HEK293 (cell line): ENCODE measurements at regions not wholly inside any gene's neighbourhood (a gene's known extent, or its start where the extent isn't known, plus 50 kb on each side); places are given as distances from the start of the nearest gene placed in this dataset.

Experiments
- FEZF1 ChIP-seq: fragments of 450-650 bp; formaldehyde crosslinking; IDR thresholded peaks from 2 replicates; pipeline ENCODE4 v1.5.1; 2016; ENCODE audit warnings: missing biosample characterization, missing genetic modification characterization
- KLF1 ChIP-seq: fragments of 450-650 bp; formaldehyde crosslinking; IDR thresholded peaks from 2 replicates; pipeline ENCODE4 v1.5.1; 2016; ENCODE audit warnings: missing biosample characterization, missing genetic modification characterization
- SCRT1 ChIP-seq: fragments of 450-650 bp; formaldehyde crosslinking; IDR thresholded peaks from 2 replicates; pipeline ENCODE4 v1.5.1; 2016; ENCODE audit warnings: missing biosample characterization, missing genetic modification characterization, borderline replicate concordance
- SETDB1 ChIP-seq: IDR thresholded peaks from one replicate; pipeline ENCODE4 v1.6.1; 2017; ENCODE audit warnings: mild to moderate bottlenecking, low read length, moderate library complexity, mixed read lengths; ENCODE audit not compliant: insufficient read length
- SP3 ChIP-seq: fragments of 450-650 bp; formaldehyde crosslinking; IDR thresholded peaks from 2 replicates; pipeline ENCODE4 v1.5.1; 2016; ENCODE audit warnings: missing biosample characterization, missing genetic modification characterization
- TCF7L2 ChIP-seq: IDR thresholded peaks from 2 replicates; pipeline ENCODE4 v1.6.1; 2011; ENCODE audit warnings: low read depth, mild to moderate bottlenecking, inconsistent platforms, low read length, moderate library complexity, borderline replicate concordance
- ZNF121 ChIP-seq: fragments of 450-650 bp; formaldehyde crosslinking; IDR thresholded peaks from 2 replicates; pipeline ENCODE4 v1.5.1; 2016; ENCODE audit warnings: missing biosample characterization, missing genetic modification characterization
- ZNF138 ChIP-seq: fragments of 450-650 bp; formaldehyde crosslinking; IDR thresholded peaks from 2 replicates; pipeline ENCODE4 v1.5.1; 2016; ENCODE audit warnings: missing biosample characterization, missing genetic modification characterization, borderline replicate concordance
- ZNF140 ChIP-seq: fragments of 450-650 bp; formaldehyde crosslinking; IDR thresholded peaks from 2 replicates; pipeline ENCODE4 v1.5.1; 2016; ENCODE audit warnings: missing biosample characterization, missing genetic modification characterization
- ZNF202 ChIP-seq: fragments of 450-650 bp; formaldehyde crosslinking; IDR thresholded peaks from 2 replicates; pipeline ENCODE4 v1.5.1; 2016; ENCODE audit warnings: missing biosample characterization, missing genetic modification characterization, borderline replicate concordance
- ZNF302 ChIP-seq: fragments of 450-650 bp; formaldehyde crosslinking; IDR thresholded peaks from 2 replicates; pipeline ENCODE4 v1.5.1; 2016; ENCODE audit warnings: missing biosample characterization, missing genetic modification characterization, low read depth
- ZNF426 ChIP-seq: fragments of 450-650 bp; formaldehyde crosslinking; IDR thresholded peaks from 2 replicates; pipeline ENCODE4 v1.5.1; 2017; ENCODE audit warnings: missing biosample characterization, missing genetic modification characterization, mild to moderate bottlenecking, inconsistent platforms, moderate library complexity
- ZNF654 ChIP-seq: fragments of 450-650 bp; formaldehyde crosslinking; IDR thresholded peaks from 2 replicates; pipeline ENCODE4 v1.5.1; 2016; ENCODE audit warnings: low read depth, missing biosample characterization, missing genetic modification characterization
- ZNF701 ChIP-seq: fragments of 450-650 bp; formaldehyde crosslinking; IDR thresholded peaks from 2 replicates; pipeline ENCODE4 v1.5.1; 2016; ENCODE audit warnings: missing biosample characterization, missing genetic modification characterization
- ZNF707 ChIP-seq: fragments of 450-650 bp; formaldehyde crosslinking; IDR thresholded peaks from 2 replicates; pipeline ENCODE4 v1.5.1; 2016; ENCODE audit warnings: missing biosample characterization, missing genetic modification characterization
- ZNF76 ChIP-seq: fragments of 450-650 bp; formaldehyde crosslinking; IDR thresholded peaks from 2 replicates; pipeline ENCODE4; 2016; ENCODE audit warnings: low read depth, missing biosample characterization, missing genetic modification characterization, borderline replicate concordance
- ZNF777 ChIP-seq: fragments of 450-650 bp; formaldehyde crosslinking; IDR thresholded peaks from 2 replicates; pipeline ENCODE4 v1.5.1; 2017; ENCODE audit warnings: missing biosample characterization, missing genetic modification characterization, borderline replicate concordance
- ZNF785 ChIP-seq: fragments of 450-650 bp; formaldehyde crosslinking; IDR thresholded peaks from 2 replicates; pipeline ENCODE4 v1.5.1; 2016; ENCODE audit warnings: missing biosample characterization, missing genetic modification characterization
- TF ChIP-seq, protein P1 (sequence below): fragments of 450-650 bp; formaldehyde crosslinking; IDR thresholded peaks from 2 replicates; pipeline ENCODE4 v1.5.1; 2016; ENCODE audit warnings: missing biosample characterization, missing genetic modification characterization
- TF ChIP-seq, protein P2 (sequence below): fragments of 450-650 bp; formaldehyde crosslinking; IDR thresholded peaks from 2 replicates; pipeline ENCODE4 v1.5.1; 2016; ENCODE audit warnings: missing biosample characterization, missing genetic modification characterization
- TF ChIP-seq, protein P3 (sequence below): fragments of 450-650 bp; formaldehyde crosslinking; IDR thresholded peaks from 2 replicates; pipeline ENCODE4 v1.5.1; 2016; ENCODE audit warnings: missing biosample characterization, missing genetic modification characterization
- TF ChIP-seq, protein P4 (sequence below): fragments of 450-650 bp; formaldehyde crosslinking; IDR thresholded peaks from 2 replicates; pipeline ENCODE4 v1.5.1; 2017; ENCODE audit warnings: missing biosample characterization, missing genetic modification characterization
- TF ChIP-seq, protein P5 (sequence below): sonication (generic); formaldehyde crosslinking; IDR thresholded peaks from 2 replicates; pipeline ENCODE4 v1.8.1; 2022; ENCODE audit warnings: mild to moderate bottlenecking, moderate library complexity, missing genetic modification reagents
- TF ChIP-seq, protein P6 (sequence below): fragments of 450-650 bp; formaldehyde crosslinking; IDR thresholded peaks from 2 replicates; pipeline ENCODE4 v1.5.1; 2017; ENCODE audit warnings: missing biosample characterization, missing genetic modification characterization
- TF ChIP-seq, protein P7 (sequence below): fragments of 450-650 bp; formaldehyde crosslinking; IDR thresholded peaks from 2 replicates; pipeline ENCODE4 v1.5.1; 2016; ENCODE audit warnings: missing biosample characterization, missing genetic modification characterization, borderline replicate concordance

DNA sequence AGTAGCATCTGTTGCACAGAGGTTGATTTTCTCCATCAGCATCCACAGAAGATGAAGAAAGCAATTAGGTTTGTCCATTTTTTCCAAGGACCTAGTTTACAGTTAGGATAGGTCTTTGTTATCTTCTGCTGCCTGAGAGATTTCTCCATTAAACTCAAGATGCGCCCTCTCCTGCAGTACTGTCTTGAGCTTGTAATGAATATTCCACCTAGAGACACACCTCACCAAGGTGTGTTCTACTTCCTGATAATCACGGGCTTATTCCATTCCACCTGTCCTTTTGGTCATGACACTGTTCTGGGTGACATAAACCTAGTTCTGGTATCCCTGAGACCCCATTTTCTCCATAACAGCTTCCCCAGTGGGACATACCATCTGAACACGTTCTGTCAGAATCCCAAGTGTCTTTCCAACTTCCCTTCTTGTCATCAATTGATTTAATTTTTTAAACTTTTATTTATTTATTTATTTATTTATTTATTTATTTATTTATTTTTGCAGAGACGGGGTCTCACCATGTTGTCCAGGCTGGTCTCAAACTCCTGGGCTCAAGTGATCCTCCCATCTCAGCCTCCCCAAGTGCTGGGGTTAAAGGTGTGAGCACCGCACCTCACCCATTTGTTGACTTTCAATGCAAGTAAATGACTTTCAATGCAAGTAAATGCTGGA lies 75.6 kb upstream of the HS3ST5 start (continued):
- TF ChIP-seq ZNF202 (tag by site-specific recombination): no peak
- TF ChIP-seq, protein P1, sequence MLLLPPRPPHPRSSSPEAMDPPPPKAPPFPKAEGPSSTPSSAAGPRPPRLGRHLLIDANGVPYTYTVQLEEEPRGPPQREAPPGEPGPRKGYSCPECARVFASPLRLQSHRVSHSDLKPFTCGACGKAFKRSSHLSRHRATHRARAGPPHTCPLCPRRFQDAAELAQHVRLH (tag by site-specific recombination): no peak
- no peak for TF ChIP-seq ZNF701 (tag by site-specific recombination)
- TF ChIP-seq, protein P2, sequence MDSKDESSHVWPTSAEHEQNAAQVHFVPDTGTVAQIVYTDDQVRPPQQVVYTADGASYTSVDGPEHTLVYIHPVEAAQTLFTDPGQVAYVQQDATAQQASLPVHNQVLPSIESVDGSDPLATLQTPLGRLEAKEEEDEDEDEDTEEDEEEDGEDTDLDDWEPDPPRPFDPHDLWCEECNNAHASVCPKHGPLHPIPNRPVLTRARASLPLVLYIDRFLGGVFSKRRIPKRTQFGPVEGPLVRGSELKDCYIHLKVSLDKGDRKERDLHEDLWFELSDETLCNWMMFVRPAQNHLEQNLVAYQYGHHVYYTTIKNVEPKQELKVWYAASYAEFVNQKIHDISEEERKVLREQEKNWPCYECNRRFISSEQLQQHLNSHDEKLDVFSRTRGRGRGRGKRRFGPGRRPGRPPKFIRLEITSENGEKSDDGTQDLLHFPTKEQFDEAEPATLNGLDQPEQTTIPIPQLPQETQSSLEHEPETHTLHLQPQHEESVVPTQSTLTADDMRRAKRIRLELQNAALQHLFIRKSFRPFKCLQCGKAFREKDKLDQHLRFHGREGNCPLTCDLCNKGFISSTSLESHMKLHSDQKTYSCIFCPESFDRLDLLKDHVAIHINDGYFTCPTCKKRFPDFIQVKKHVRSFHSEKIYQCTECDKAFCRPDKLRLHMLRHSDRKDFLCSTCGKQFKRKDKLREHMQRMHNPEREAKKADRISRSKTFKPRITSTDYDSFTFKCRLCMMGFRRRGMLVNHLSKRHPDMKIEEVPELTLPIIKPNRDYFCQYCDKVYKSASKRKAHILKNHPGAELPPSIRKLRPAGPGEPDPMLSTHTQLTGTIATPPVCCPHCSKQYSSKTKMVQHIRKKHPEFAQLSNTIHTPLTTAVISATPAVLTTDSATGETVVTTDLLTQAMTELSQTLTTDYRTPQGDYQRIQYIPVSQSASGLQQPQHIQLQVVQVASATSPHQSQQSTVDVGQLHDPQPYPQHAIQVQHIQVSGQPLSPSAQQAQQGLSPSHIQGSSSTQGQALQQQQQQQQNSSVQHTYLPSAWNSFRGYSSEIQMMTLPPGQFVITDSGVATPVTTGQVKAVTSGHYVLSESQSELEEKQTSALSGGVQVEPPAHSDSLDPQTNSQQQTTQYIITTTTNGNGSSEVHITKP: no peak
- TF ChIP-seq, protein P3, sequence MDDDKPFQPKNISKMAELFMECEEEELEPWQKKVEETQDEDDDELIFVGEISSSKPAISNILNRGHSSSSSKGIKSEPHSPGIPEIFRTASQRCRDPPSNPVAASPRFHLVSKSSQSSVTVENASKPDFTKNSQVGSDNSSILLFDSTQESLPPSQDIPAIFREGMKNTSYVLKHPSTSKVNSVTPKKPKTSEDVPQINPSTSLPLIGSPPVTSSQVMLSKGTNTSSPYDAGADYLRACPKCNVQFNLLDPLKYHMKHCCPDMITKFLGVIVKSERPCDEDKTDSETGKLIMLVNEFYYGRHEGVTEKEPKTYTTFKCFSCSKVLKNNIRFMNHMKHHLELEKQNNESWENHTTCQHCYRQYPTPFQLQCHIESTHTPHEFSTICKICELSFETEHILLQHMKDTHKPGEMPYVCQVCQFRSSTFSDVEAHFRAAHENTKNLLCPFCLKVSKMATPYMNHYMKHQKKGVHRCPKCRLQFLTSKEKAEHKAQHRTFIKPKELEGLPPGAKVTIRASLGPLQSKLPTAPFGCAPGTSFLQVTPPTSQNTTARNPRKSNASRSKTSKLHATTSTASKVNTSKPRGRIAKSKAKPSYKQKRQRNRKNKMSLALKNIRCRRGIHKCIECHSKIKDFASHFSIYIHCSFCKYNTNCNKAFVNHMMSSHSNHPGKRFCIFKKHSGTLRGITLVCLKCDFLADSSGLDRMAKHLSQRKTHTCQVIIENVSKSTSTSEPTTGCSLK: no peak
- TF ChIP-seq ZNF707 (tag by site-specific recombination): no peak
- TF ChIP-seq, protein P4, sequence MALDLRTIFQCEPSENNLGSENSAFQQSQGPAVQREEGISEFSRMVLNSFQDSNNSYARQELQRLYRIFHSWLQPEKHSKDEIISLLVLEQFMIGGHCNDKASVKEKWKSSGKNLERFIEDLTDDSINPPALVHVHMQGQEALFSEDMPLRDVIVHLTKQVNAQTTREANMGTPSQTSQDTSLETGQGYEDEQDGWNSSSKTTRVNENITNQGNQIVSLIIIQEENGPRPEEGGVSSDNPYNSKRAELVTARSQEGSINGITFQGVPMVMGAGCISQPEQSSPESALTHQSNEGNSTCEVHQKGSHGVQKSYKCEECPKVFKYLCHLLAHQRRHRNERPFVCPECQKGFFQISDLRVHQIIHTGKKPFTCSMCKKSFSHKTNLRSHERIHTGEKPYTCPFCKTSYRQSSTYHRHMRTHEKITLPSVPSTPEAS: no peak
- TF ChIP-seq KLF1: no peak
- no peak for TF ChIP-seq ZNF302 (tag by site-specific recombination)
- no peak for TF ChIP-seq ZNF121 (tag by site-specific recombination)
- TF ChIP-seq SETDB1: no peak
- TF ChIP-seq ZNF777: no peak
- TF ChIP-seq ZNF76: no peak
- TF ChIP-seq ZNF140 (tag by site-specific recombination): peak; percentile 75; the same call in 1 of the 2 replicates
- TF ChIP-seq, protein P5, sequence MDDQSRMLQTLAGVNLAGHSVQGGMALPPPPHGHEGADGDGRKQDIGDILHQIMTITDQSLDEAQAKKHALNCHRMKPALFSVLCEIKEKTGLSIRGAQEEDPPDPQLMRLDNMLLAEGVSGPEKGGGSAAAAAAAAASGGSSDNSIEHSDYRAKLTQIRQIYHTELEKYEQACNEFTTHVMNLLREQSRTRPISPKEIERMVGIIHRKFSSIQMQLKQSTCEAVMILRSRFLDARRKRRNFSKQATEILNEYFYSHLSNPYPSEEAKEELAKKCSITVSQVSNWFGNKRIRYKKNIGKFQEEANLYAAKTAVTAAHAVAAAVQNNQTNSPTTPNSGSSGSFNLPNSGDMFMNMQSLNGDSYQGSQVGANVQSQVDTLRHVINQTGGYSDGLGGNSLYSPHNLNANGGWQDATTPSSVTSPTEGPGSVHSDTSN (CRISPR knock-in tag): no peak
- no peak for TF ChIP-seq SCRT1
- no peak for TF ChIP-seq TCF7L2
- TF ChIP-seq, protein P6, sequence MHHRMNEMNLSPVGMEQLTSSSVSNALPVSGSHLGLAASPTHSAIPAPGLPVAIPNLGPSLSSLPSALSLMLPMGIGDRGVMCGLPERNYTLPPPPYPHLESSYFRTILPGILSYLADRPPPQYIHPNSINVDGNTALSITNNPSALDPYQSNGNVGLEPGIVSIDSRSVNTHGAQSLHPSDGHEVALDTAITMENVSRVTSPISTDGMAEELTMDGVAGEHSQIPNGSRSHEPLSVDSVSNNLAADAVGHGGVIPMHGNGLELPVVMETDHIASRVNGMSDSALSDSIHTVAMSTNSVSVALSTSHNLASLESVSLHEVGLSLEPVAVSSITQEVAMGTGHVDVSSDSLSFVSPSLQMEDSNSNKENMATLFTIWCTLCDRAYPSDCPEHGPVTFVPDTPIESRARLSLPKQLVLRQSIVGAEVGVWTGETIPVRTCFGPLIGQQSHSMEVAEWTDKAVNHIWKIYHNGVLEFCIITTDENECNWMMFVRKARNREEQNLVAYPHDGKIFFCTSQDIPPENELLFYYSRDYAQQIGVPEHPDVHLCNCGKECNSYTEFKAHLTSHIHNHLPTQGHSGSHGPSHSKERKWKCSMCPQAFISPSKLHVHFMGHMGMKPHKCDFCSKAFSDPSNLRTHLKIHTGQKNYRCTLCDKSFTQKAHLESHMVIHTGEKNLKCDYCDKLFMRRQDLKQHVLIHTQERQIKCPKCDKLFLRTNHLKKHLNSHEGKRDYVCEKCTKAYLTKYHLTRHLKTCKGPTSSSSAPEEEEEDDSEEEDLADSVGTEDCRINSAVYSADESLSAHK (tag by site-specific recombination): no peak
- TF ChIP-seq ZNF138 (tag by site-specific recombination): no peak
- no peak for TF ChIP-seq ZNF785 (tag by site-specific recombination)
- TF ChIP-seq, protein P7, sequence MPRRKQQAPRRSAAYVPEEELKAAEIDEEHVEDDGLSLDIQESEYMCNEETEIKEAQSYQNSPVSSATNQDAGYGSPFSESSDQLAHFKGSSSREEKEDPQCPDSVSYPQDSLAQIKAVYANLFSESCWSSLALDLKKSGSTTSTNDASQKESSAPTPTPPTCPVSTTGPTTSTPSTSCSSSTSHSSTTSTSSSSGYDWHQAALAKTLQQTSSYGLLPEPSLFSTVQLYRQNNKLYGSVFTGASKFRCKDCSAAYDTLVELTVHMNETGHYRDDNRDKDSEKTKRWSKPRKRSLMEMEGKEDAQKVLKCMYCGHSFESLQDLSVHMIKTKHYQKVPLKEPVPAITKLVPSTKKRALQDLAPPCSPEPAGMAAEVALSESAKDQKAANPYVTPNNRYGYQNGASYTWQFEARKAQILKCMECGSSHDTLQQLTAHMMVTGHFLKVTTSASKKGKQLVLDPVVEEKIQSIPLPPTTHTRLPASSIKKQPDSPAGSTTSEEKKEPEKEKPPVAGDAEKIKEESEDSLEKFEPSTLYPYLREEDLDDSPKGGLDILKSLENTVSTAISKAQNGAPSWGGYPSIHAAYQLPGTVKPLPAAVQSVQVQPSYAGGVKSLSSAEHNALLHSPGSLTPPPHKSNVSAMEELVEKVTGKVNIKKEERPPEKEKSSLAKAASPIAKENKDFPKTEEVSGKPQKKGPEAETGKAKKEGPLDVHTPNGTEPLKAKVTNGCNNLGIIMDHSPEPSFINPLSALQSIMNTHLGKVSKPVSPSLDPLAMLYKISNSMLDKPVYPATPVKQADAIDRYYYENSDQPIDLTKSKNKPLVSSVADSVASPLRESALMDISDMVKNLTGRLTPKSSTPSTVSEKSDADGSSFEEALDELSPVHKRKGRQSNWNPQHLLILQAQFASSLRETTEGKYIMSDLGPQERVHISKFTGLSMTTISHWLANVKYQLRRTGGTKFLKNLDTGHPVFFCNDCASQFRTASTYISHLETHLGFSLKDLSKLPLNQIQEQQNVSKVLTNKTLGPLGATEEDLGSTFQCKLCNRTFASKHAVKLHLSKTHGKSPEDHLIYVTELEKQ (tag by site-specific recombination): no peak
- TF ChIP-seq ZNF654: peak; percentile 33; the same call in 1 of the 2 replicates
- TF ChIP-seq SP3 (tag by site-specific recombination): peak; percentile 15; the same call in 1 of the 2 replicates
- TF ChIP-seq FEZF1 (tag by site-specific recombination): no peak
- peak; percentile 90 for TF ChIP-seq ZNF426 (tag by site-specific recombination)
